OCI-LY1 (cell line): ENCODE measurements at regions not wholly inside any gene's neighbourhood (a gene's known extent, or its start where the extent isn't known, plus 50 kb on each side); places are given as distances from the start of the nearest gene placed in this dataset.

ENCODE experiments used
- H2AFZ ChIP-seq: fragments of 200-600 bp; sonication (generic), shearing (Covaris generic); 2 replicates; pipeline ENCODE4 v1.6.0; 2014; ENCODE audit warnings: antibody characterized with exemption, mild to moderate bottlenecking, low read length
- H3F3A ChIP-seq: fragments of 200-600 bp; sonication (generic), shearing (Covaris generic); 2 replicates; pipeline ENCODE4 v1.6.0; 2014; ENCODE audit warnings: mild to moderate bottlenecking, antibody characterized with exemption, low read length, moderate library complexity; ENCODE audit not compliant: insufficient read depth
- H3K27ac ChIP-seq: fragments of 200-600 bp; sonication (generic); 2 replicates; pipeline ENCODE4 v1.5.1; 2014; ENCODE audit warnings: low read length, mixed run types, mild to moderate bottlenecking, low read depth; ENCODE audit not compliant: poor library complexity, severe bottlenecking
- H3K27me3 ChIP-seq: fragments of 200-600 bp; sonication (generic); 2 replicates; pipeline ENCODE4 v1.6.0; 2014; ENCODE audit warnings: antibody characterized with exemption, mild to moderate bottlenecking, low read length, moderate library complexity; ENCODE audit not compliant: insufficient read depth
- H3K36me3 ChIP-seq: fragments of 200-600 bp; sonication (generic); 2 replicates; pipeline ENCODE4 v1.6.1; 2014; ENCODE audit warnings: mild to moderate bottlenecking, antibody characterized with exemption, low read length, moderate library complexity, mixed read lengths; ENCODE audit not compliant: insufficient read depth
- H3K4me1 ChIP-seq: fragments of 200-600 bp; sonication (generic); 2 replicates; pipeline ENCODE4 v1.5.1; 2014; ENCODE audit warnings: mild to moderate bottlenecking, low read length, moderate library complexity; ENCODE audit not compliant: insufficient read depth, severe bottlenecking
- H3K4me2 ChIP-seq: fragments of 200-600 bp; sonication (generic), shearing (Covaris generic); 2 replicates; pipeline ENCODE4 v1.6.1; 2014; ENCODE audit warnings: low read length
- H3K4me3 ChIP-seq: fragments of 200-600 bp; sonication (generic); 2 replicates; pipeline ENCODE4 v1.5.1; 2014; ENCODE audit warnings: low read length, low read depth, mild to moderate bottlenecking, mixed read lengths; ENCODE audit not compliant: poor library complexity, severe bottlenecking
- H3K79me2 ChIP-seq: fragments of 200-600 bp; shearing (Covaris generic); 2 replicates; pipeline ENCODE4 v1.6.1; 2016; ENCODE audit warnings: mixed run types, low read length, mixed read lengths; ENCODE audit not compliant: insufficient read depth
- H3K9ac ChIP-seq: fragments of 200-600 bp; sonication (generic), shearing (Covaris generic); 2 replicates; pipeline ENCODE4 v1.6.1; 2014; ENCODE audit warnings: mild to moderate bottlenecking, low read length, mixed read lengths
- H3K9me2 ChIP-seq: fragments of 200-600 bp; sonication (generic), shearing (Covaris generic); 2 replicates; pipeline ENCODE4 v1.6.1; 2014; ENCODE audit warnings: low read depth, mild to moderate bottlenecking, low read length, mixed read lengths
- H3K9me3 ChIP-seq: fragments of 200-600 bp; shearing (Covaris generic); 2 replicates; pipeline ENCODE4 v1.6.1; 2014; ENCODE audit warnings: low read length, mixed read lengths
- H4K20me1 ChIP-seq: fragments of 200-600 bp; sonication (generic), shearing (Covaris generic); 2 replicates; pipeline ENCODE4 v1.6.0; 2016; ENCODE audit warnings: mild to moderate bottlenecking, low read length; ENCODE audit not compliant: insufficient read depth
- EZH2 ChIP-seq: fragments of 200-600 bp; sonication (generic), shearing (Covaris generic); IDR thresholded peaks from 2 replicates; pipeline ENCODE4 v1.8.0; 2017; ENCODE audit warnings: borderline replicate concordance, mixed run types, mild to moderate bottlenecking, antibody characterized with exemption, low read length, moderate library complexity, mixed read lengths
- TF ChIP-seq, protein P1 (sequence below): fragments of 200-600 bp; sonication (generic), shearing (Covaris generic); IDR thresholded peaks from 2 replicates; pipeline ENCODE4 v1.5.1; 2017; ENCODE audit warnings: mild to moderate bottlenecking, antibody characterized with exemption, low read length, moderate library complexity, mixed read lengths

DNA sequence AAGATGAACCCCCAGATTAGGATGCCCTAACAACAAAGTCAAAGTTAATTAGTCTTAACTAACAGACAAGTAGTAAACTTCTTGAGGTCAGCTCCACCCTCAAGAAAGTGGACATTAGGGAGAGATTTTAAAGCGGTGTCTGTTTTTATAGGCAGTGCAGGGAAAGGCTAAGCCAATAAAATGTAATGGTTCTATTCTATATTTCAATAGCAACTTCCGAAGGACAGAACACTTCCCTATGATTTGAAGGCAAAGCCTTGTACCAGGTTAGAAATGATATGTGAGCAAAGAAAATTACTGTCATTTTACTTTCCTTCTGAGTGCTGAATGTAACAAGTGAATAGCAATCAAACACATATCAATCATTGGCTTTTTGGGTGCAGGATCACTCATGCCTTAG is 455.2 kb downstream of the ISL1 start:
- no peaks in the 10 kb centered on the region for H3K9me2 ChIP-seq
- no peak overlapping the region for H3K4me3 ChIP-seq
- no peak overlapping the region for H3K4me2 ChIP-seq
- no peaks in the 10 kb centered on the region for H3K79me2 ChIP-seq
- no peaks in the 10 kb centered on the region for H3K9me3 ChIP-seq
- no peaks in the 10 kb centered on the region for H4K20me1 ChIP-seq
- H3F3A ChIP-seq = no peaks in the 10 kb centered on the region
- H2AFZ ChIP-seq = no peak overlapping the region
- H3K4me1 ChIP-seq = no peaks in the 10 kb centered on the region
- no peaks in the 10 kb centered on the region for H3K36me3 ChIP-seq
- TF ChIP-seq, protein P1, sequence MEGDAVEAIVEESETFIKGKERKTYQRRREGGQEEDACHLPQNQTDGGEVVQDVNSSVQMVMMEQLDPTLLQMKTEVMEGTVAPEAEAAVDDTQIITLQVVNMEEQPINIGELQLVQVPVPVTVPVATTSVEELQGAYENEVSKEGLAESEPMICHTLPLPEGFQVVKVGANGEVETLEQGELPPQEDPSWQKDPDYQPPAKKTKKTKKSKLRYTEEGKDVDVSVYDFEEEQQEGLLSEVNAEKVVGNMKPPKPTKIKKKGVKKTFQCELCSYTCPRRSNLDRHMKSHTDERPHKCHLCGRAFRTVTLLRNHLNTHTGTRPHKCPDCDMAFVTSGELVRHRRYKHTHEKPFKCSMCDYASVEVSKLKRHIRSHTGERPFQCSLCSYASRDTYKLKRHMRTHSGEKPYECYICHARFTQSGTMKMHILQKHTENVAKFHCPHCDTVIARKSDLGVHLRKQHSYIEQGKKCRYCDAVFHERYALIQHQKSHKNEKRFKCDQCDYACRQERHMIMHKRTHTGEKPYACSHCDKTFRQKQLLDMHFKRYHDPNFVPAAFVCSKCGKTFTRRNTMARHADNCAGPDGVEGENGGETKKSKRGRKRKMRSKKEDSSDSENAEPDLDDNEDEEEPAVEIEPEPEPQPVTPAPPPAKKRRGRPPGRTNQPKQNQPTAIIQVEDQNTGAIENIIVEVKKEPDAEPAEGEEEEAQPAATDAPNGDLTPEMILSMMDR = no peak
- no peak for TF ChIP-seq EZH2
- no peak overlapping the region for H3K9ac ChIP-seq
- no peaks in the 10 kb centered on the region for H3K27me3 ChIP-seq
- no peak overlapping the region for H3K27ac ChIP-seq

DNA sequence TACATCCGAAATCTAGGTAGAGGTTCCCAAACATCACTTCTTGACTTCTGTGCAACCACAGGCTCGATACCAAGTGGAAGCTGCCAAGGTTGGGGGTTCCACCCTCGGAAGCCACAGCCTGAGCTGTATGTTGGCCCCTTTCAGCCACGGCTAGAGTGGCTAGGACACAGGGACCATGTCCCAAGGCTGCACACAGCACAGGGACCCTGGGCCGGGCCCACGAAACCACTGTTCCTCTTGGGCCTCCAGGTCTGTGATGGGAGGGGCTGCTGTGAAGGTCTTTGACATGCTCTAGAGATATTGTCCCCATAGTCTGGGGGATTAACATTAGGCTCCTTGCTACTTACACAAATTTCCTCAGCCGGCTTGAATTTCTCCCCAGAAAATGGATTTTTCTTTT is 460.6 kb downstream of the ISL1 start:
- H3K4me2 ChIP-seq = no peak overlapping the region
- no peaks in the 10 kb centered on the region for H3K79me2 ChIP-seq
- H3K27ac ChIP-seq = no peak overlapping the region
- H3K36me3 ChIP-seq = no peaks in the 10 kb centered on the region
- TF ChIP-seq EZH2 = no peak
- TF ChIP-seq, protein P1 = no peak
- H3K4me3 ChIP-seq = no peak overlapping the region
- no peaks in the 10 kb centered on the region for H3K4me1 ChIP-seq
- no peaks in the 10 kb centered on the region for H4K20me1 ChIP-seq
- no peaks in the 10 kb centered on the region for H3K27me3 ChIP-seq
- H3F3A ChIP-seq = no peaks in the 10 kb centered on the region
- no peak overlapping the region for H3K9ac ChIP-seq
- H3K9me3 ChIP-seq = no peaks in the 10 kb centered on the region
- H2AFZ ChIP-seq = no peak overlapping the region
- no peaks in the 10 kb centered on the region for H3K9me2 ChIP-seq

DNA sequence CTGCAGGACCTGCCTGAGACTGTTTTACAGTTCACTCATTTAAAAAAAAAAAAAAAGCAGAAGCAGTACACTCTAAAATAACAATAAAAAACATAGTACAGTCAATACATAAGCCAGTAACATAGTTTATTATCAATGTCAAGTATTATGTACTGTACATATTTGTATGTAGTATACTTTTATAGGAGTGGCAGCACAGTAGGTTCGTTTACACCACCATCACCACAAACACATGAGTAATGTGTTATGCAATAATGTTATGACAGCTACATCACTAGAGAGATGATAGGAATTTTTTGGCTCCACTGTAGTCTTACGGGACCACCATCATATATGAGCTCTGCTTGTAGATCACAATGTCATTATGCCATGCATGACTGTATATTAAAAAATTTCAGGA is 462.8 kb downstream of the ISL1 start:
- Histone ChIP-seq H3F3A (no peaks in the 10 kb centered on the region), H3K27ac (no peak overlapping the region), H3K4me2 (no peak overlapping the region), H3K36me3 (no peaks in the 10 kb centered on the region), H3K9me2 (no peaks in the 10 kb centered on the region), H3K27me3 (no peaks in the 10 kb centered on the region), H3K79me2 (no peaks in the 10 kb centered on the region), H2AFZ (no peak overlapping the region), H3K4me1 (no peaks in the 10 kb centered on the region), H3K4me3 (no peak overlapping the region), H3K9ac (no peak overlapping the region), H4K20me1 (no peaks in the 10 kb centered on the region), H3K9me3 (no peaks in the 10 kb centered on the region)
- TF ChIP-seq, protein P1 = no peak
- TF ChIP-seq EZH2 = no peak
